Liver (tissue), 3 donors: ENCODE measurements at regions not wholly inside any gene's neighbourhood (a gene's known extent, or its start where the extent isn't known, plus 50 kb on each side); places are given as distances from the start of the nearest gene placed in this dataset.

Experiments
- JUND ChIP-seq, 2 donors: IDR thresholded peaks; 2 replicates each; pipeline ENCODE4 v1.6.1; 2016; ENCODE audit warnings: antibody characterized with exemption in 2 of 2
- TAF1 ChIP-seq: conservative IDR thresholded peaks from 2 replicates; pipeline ENCODE4 v1.6.1; 2016; ENCODE audit warnings: antibody characterized with exemption, mild to moderate bottlenecking
- TF ChIP-seq, protein P1 (sequence below): fragments of 150-350 bp; IDR thresholded peaks from 2 replicates; pipeline ENCODE4 v1.5.1; 2017; ENCODE audit warnings: improper control_type of control experiment, low read depth, low read length; ENCODE audit not compliant: missing input control
- TF ChIP-seq, protein P2 (sequence below): IDR thresholded peaks from 2 replicates; pipeline ENCODE4 v1.6.1; 2016; ENCODE audit warnings: antibody characterized with exemption
- TF ChIP-seq, protein P3 (sequence below): IDR thresholded peaks from 2 replicates; pipeline ENCODE4 v1.6.1; 2016; ENCODE audit warnings: antibody characterized with exemption
- TF ChIP-seq, protein P4 (sequence below): IDR thresholded peaks from 2 replicates; pipeline ENCODE4 v1.6.1; 2016; ENCODE audit warnings: antibody characterized with exemption, mild to moderate bottlenecking
- donor health status: healthy.
- donor health status: healthy.

DNA sequence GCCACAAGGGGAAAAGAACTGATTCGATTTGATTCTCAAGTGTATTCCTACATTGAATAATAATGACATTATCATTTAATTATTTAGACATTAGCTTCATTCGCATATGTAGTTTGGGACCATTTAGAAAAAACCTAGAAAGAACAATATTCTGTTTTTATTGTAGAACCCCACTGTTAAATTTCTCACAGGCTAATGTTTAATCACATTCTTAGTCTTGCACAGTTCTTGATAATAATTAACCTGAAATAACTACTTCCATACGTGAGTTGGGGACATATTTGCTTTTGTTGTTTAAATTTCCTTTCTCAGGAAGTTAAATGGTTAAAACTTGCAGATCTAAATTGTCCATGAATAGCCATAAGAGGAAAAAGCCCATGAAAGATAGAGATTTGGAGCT lies 275.2 kb downstream of the TFAP2B start:
- TF ChIP-seq, protein P1, sequence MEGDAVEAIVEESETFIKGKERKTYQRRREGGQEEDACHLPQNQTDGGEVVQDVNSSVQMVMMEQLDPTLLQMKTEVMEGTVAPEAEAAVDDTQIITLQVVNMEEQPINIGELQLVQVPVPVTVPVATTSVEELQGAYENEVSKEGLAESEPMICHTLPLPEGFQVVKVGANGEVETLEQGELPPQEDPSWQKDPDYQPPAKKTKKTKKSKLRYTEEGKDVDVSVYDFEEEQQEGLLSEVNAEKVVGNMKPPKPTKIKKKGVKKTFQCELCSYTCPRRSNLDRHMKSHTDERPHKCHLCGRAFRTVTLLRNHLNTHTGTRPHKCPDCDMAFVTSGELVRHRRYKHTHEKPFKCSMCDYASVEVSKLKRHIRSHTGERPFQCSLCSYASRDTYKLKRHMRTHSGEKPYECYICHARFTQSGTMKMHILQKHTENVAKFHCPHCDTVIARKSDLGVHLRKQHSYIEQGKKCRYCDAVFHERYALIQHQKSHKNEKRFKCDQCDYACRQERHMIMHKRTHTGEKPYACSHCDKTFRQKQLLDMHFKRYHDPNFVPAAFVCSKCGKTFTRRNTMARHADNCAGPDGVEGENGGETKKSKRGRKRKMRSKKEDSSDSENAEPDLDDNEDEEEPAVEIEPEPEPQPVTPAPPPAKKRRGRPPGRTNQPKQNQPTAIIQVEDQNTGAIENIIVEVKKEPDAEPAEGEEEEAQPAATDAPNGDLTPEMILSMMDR = no peak
- TF ChIP-seq JUND (IDR thresholded peaks at IDR 0.05) (no peak), TAF1 (no peak)
- TF ChIP-seq, protein P2, sequence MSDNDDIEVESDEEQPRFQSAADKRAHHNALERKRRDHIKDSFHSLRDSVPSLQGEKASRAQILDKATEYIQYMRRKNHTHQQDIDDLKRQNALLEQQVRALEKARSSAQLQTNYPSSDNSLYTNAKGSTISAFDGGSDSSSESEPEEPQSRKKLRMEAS = no peak
- TF ChIP-seq, protein P3, sequence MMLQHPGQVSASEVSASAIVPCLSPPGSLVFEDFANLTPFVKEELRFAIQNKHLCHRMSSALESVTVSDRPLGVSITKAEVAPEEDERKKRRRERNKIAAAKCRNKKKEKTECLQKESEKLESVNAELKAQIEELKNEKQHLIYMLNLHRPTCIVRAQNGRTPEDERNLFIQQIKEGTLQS = no peak
- TF ChIP-seq, protein P4, sequence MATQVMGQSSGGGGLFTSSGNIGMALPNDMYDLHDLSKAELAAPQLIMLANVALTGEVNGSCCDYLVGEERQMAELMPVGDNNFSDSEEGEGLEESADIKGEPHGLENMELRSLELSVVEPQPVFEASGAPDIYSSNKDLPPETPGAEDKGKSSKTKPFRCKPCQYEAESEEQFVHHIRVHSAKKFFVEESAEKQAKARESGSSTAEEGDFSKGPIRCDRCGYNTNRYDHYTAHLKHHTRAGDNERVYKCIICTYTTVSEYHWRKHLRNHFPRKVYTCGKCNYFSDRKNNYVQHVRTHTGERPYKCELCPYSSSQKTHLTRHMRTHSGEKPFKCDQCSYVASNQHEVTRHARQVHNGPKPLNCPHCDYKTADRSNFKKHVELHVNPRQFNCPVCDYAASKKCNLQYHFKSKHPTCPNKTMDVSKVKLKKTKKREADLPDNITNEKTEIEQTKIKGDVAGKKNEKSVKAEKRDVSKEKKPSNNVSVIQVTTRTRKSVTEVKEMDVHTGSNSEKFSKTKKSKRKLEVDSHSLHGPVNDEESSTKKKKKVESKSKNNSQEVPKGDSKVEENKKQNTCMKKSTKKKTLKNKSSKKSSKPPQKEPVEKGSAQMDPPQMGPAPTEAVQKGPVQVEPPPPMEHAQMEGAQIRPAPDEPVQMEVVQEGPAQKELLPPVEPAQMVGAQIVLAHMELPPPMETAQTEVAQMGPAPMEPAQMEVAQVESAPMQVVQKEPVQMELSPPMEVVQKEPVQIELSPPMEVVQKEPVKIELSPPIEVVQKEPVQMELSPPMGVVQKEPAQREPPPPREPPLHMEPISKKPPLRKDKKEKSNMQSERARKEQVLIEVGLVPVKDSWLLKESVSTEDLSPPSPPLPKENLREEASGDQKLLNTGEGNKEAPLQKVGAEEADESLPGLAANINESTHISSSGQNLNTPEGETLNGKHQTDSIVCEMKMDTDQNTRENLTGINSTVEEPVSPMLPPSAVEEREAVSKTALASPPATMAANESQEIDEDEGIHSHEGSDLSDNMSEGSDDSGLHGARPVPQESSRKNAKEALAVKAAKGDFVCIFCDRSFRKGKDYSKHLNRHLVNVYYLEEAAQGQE = no peak
